HG02642 (cell line): ENCODE measurements at regions not wholly inside any gene's neighbourhood (a gene's known extent, or its start where the extent isn't known, plus 50 kb on each side); places are given as distances from the start of the nearest gene placed in this dataset.

ENCODE experiments used
- ATAC-seq: cut with Tn5 transposase; IDR thresholded peaks from one replicate; pipeline ENCODE4 v1.9.1; 2021; ENCODE audit warnings: mild to moderate bottlenecking; ENCODE audit not compliant: unreplicated experiment, poor library complexity

DNA sequence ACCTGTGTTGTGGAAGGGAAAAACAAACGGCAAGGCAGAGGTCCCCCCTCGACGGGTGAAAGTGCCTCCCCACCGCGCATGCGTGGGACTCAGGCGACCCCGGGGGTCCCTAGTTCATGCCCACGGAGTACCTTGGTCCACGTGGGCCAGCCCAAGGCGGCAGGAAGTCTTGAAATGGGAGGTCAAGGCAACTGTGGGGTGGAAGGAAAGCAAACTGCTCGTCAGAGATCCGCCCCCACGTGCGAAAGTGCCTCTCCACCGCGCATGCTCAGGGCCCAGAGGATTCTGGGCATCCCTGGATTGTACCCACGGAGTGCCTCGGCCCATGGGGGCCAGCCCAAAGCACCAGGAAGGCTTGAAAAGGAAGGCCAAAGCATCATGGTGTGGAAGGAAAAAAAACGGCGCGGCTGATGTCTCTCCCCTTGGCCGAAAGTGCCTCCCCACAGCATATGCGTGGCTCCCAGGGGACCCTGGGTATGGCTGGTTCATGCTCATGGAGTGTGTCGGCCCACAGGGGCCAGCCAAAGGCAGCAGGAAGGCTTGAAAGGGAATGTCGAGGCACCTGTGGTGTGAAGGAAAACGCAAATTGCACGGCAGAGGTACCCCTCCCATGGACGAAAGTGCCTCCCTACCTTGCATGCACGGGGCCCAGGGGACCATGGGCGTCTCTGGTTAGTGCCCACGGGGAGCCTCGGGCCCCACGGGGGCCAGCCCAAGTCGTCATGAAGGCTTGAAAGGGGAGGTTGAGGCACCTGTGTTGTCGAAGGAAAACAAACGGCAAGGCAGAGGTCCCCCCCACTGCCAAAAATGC, 369.7 kb downstream of the ALG10 start:
- no peak for ATAC-seq

- ATAC-seq: no peak
Observed at GRCh38 chr12:34392741-34393085, 370.4 kb downstream of the ALG10 start.

GRCh38 chr12:34393086-34393820, 371.0 kb downstream of the ALG10 start:
- ATAC-seq: no peak

- no peak for ATAC-seq
Observed at GRCh38 chr12:34393821-34394150, 371.5 kb downstream of the ALG10 start.

GRCh38 chr12:34394211-34395055, 372.1 kb downstream of the ALG10 start:
- no peak for ATAC-seq

GRCh38 chr12:34395056-34396005, 373.0 kb downstream of the ALG10 start:
- ATAC-seq: no peak

GRCh38 chr12:34396006-34396860, 373.9 kb downstream of the ALG10 start:
- no peak for ATAC-seq

GRCh38 chr12:34396861-34397590, 374.7 kb downstream of the ALG10 start:
- ATAC-seq: no peak

DNA sequence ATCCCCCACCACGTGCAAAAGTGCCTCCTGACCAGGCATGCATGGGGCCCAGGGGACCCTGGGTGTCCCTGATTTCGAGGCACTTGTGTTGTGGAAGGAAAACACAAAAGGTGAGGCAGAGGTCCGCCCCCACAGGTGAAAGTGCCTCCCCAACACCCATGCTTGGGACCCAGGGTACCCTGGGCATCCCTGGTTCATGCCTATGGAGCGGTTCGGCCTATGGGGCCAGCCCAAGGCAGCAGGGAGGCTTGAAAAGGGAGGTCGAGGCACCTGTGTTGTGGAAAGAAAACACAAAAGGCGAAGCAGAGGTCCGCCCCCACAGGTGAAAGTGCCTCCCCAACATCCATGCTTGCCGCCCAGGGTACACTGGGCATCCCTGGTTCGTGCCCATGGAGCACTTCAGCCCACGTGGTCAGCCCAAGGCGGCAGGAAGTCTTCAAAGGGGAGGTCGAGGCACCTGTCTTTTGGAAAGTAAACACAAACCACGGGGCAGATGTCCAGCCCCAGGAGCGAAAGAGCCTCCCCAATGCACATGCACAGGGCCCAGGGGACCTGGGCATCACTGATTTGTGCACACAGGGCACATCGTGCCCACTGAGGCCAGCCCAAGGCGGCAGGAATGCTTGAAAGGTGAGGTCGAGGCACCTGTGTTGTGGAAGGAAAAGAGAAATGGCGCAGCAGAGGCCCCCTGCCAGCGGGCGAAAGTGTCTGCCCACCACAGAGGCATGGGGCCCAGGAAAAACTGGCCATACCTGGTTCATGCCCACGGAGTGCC, 375.5 kb downstream of the ALG10 start:
- no peak for ATAC-seq

GRCh38 chr12:34398366-34398705, 376.0 kb downstream of the ALG10 start:
- no peak for ATAC-seq

DNA sequence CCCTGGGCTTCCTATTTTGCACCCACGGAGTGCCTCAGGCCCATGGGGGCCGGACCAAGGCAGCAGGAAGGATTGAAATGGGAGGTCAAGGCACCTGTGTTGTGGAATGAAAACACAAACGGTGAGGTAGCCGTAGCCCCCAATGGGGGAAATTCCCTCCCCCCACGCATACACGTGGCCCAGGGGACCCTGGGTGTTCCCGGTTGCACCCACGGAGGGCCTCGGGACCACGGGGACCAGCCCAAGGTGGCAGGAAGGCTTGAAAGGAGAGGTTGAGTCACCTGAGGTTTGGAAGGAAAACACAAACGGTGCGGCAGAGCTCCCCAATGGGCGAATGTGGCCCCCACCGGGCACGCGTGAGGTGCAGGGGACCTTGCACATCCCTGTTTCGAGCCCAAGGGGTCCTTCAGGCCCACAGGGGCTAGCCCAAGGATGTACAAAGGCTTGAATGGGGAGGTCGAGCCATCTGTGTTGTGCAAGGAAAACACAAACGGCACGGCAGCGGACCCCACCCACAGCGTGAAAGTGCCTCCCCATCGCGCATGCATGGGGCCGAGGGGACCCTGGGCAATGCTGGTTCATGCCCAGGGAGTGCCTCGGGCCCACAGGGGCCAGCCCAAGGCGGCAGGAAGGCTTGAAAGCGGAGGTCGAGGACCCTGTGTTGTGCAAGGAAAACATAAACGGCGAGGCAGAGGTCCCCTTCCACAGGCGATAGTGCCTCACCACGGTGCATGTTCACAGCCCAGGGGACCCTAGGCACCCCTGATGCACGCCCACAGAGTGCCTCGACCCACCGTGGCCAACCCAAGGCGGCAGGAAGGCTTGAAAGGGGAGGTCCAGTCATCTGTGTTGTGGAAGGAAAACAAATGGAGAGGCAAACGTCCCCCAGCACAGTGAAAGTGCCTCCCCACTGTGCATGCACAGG, 376.7 kb downstream of the ALG10 start:
- no peak for ATAC-seq

GRCh38 chr12:34399631-34400410, 377.5 kb downstream of the ALG10 start:
- ATAC-seq: no peak

DNA sequence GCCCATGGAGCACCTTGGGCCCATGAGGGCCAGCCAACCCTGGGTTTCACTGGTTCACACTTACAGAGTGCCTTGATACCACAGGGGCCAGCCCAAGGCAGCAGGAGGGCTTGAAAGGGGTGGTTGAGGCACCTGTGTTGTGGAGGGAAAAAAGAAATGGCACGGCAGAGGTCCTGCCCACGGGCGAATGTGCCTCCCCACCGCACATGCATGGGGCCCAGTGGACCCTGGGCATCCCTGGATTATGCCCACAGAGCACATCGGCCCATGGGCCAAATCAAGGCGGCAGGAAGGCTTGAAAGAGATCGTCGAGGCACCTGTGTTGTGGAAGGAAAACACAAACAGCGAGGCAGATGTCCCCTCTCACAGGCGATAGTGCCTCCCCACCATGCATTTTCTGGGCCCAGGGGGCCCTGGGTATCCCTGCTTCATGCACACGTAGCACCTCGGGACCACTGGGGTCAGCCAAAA, 378.1 kb downstream of the ALG10 start:
- ATAC-seq: no peak

DNA sequence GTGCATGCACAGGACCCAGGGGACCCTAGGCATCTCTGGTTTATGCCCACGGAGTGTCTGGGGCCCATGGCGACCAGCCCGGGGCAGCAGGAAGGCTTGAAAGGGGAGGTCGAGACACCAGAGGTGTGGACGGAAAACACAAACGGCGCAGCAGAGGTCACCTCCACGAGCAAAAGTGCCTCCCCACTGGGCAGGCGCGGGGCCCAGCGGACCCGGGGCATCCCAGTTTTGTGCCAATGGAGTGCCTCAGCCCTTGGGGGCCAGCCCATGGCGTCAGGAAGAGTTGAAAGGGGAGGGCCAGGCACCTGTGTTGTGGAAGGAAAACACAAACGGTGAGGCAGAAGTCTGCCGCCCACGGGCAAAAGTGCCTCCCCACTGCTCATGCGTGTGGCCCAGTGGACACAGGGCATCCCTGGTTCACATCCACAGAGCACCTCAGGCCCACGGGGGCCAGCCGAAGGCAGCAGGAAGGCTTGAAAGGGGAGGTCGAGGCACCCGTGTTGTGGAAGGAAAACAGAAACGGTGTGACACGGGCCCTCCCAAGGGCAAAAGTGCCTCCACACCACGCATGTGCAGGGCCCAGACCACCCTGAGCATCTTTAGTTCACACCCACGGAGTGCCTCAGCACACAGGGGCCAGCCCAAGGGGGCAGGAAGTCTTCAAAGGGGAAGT, 378.8 kb downstream of the ALG10 start:
- ATAC-seq: no peak

DNA sequence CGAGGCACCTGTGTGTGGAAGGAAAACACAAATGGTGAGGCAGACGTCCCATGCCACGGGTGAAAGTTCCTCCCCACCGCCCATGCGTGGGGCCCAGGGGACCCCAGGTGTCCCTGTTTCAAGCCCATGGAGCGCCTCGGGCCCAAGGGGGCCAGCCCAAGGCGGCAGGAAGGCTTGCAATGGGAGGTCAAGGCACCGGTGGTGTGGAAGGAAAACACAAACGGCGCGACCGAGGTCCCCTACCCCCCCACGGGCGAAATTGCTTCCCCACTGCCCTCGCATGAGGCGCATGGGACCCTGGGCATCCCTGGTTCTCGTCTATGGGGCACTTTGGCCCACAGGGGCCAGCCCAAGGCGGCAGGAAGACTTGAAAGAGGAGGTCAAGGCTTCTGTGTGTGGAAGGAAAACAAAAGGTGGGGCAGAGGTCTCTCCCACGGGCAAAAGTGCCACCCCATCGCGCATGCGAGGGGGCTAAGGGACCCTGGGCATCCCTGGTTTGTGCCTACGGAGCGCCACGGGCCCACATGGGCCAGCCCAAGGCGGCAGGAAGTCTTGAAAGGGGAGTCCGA, 379.4 kb downstream of the ALG10 start:
- ATAC-seq: no peak
